ENCODE measurements at regions not wholly inside any gene's neighbourhood (a gene's known extent, or its start where the extent isn't known, plus 50 kb on each side); places are given as distances from the start of the nearest gene placed in this dataset.

DNA sequence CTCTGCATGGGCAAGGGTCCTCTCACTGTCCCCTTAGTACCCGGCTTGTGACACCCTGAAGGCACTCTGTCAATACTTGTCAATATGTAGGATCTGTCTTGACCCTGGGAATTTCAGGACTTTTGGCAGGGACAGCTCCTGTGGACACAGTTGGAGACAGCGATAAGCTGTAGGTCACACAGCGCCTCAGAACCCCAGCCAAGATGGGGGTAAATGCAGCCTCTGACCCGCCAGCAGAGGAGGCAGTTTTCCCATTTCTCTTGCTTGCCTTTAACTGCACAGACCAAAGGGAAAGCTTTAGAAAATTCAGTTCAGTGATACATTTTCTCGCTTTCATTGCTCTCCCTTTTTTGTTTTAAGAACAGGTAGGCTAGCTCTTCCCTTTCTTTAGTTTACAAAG lies 54.8 kb upstream of the KLHL29 start (continued):
- TF ChIP-seq, protein P1, sequence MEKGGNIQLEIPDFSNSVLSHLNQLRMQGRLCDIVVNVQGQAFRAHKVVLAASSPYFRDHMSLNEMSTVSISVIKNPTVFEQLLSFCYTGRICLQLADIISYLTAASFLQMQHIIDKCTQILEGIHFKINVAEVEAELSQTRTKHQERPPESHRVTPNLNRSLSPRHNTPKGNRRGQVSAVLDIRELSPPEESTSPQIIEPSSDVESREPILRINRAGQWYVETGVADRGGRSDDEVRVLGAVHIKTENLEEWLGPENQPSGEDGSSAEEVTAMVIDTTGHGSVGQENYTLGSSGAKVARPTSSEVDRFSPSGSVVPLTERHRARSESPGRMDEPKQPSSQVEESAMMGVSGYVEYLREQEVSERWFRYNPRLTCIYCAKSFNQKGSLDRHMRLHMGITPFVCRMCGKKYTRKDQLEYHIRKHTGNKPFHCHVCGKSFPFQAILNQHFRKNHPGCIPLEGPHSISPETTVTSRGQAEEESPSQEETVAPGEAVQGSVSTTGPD (CRISPR knock-in tag; IDR thresholded peaks at IDR 0.05), result no peak
- TF ChIP-seq HNF4G (IDR thresholded peaks at IDR 0.05; ENCODE audit: borderline replicate concordance, low read depth, low read length) (no peak), HNF4G (CRISPR knock-in tag; IDR thresholded peaks at IDR 0.05; ENCODE audit: borderline replicate concordance, low read depth) (no peak), GATA4 (IDR thresholded peaks at IDR 0.05; ENCODE audit: borderline replicate concordance, low read depth) (no peak)
- TF ChIP-seq, protein P2, sequence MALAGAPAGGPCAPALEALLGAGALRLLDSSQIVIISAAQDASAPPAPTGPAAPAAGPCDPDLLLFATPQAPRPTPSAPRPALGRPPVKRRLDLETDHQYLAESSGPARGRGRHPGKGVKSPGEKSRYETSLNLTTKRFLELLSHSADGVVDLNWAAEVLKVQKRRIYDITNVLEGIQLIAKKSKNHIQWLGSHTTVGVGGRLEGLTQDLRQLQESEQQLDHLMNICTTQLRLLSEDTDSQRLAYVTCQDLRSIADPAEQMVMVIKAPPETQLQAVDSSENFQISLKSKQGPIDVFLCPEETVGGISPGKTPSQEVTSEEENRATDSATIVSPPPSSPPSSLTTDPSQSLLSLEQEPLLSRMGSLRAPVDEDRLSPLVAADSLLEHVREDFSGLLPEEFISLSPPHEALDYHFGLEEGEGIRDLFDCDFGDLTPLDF (CRISPR knock-in tag; IDR thresholded peaks at IDR 0.05), result no peak

Small RNAs in the stretch of these regions (small RNA-seq; reads per million reads assigned to genes)
- gene AC099799.1 (ENCODE audit: insufficient read depth in 2 of 3, insufficient read length in 3 of 3, low read depth in 2 of 3, low replicate concordance in 1 of 3) (0 reads per million in 3 experiments), gene RN7SL117P (ENCODE audit: insufficient read depth in 2 of 3, insufficient read length in 3 of 3, low read depth in 2 of 3, low replicate concordance in 1 of 3) (0 reads per million in 3 experiments), gene RNA5SP87 (ENCODE audit: insufficient read depth in 2 of 3, insufficient read length in 3 of 3, low read depth in 2 of 3, low replicate concordance in 1 of 3) (0 reads per million in 3 experiments)

Data from HepG2 (cell line).